ENCODE measurements at regions not wholly inside any gene's neighbourhood (a gene's known extent, or its start where the extent isn't known, plus 50 kb on each side); places are given as distances from the start of the nearest gene placed in this dataset.
"Not testable (repeated sequence)": the region's sequence is repeated elsewhere in the genome, so short reads cannot be mapped to it uniquely, and the experiment has no call there.

- TF ChIP-seq JUND (IDR thresholded peaks at IDR 0.05; ENCODE audit: low read depth) = no peak
- in situ Hi-C loops (cut with HindIII; ENCODE audit: low pct_unique_long_range_greater_than_20kb, low sequenced_read_pairs) = no loop called here
- DNase-seq (ENCODE audit: low read depth in 1 of 2, low spot score in 1 of 2) = no peak
These were observed 101.9 kb upstream of the GALNT15 start for GRCh38 chr3:16072420-16073110.

- no peak for TF ChIP-seq JUND (IDR thresholded peaks at IDR 0.05; ENCODE audit: low read depth)
- DNase-seq (ENCODE audit: low read depth in 1 of 2, low spot score in 1 of 2) = no peak
- in situ Hi-C loops (cut with HindIII; ENCODE audit: low pct_unique_long_range_greater_than_20kb, low sequenced_read_pairs) = no loop called here
These were observed 101.3 kb upstream of the GALNT15 start for GRCh38 chr3:16073203-16073602.

- in situ Hi-C loops (cut with HindIII; ENCODE audit: low pct_unique_long_range_greater_than_20kb, low sequenced_read_pairs); DNase-seq (ENCODE audit: low read depth in 1 of 2, low spot score in 1 of 2): not testable (repeated sequence)
These were observed 100.3 kb upstream of the GALNT15 start for GRCh38 chr3:16073990-16074671.

- in situ Hi-C loops (cut with HindIII; ENCODE audit: low pct_unique_long_range_greater_than_20kb, low sequenced_read_pairs) = no loop called here
- DNase-seq (ENCODE audit: low read depth in 1 of 2, low spot score in 1 of 2) = no peak
- no peak for TF ChIP-seq JUND (IDR thresholded peaks at IDR 0.05; ENCODE audit: low read depth)
These were observed 98.8 kb upstream of the GALNT15 start for GRCh38 chr3:16075647-16076046.

GRCh38 chr3:16076564-16076963 lies 97.9 kb upstream of the GALNT15 start:
- in situ Hi-C loops (cut with HindIII; ENCODE audit: low pct_unique_long_range_greater_than_20kb, low sequenced_read_pairs) = no loop called here
- no peak for DNase-seq (ENCODE audit: low read depth in 1 of 2, low spot score in 1 of 2)

GRCh38 chr3:16077146-16077545 lies 97.3 kb upstream of the GALNT15 start:
- DNase-seq (ENCODE audit: low read depth in 1 of 2, low spot score in 1 of 2); in situ Hi-C loops (cut with HindIII; ENCODE audit: low pct_unique_long_range_greater_than_20kb, low sequenced_read_pairs): not testable (repeated sequence)

More at GRCh38 chr3:16076564-16076963, 97.9 kb upstream of the GALNT15 start:
- TF ChIP-seq JUND (IDR thresholded peaks at IDR 0.05; ENCODE audit: low read depth) = no peak

- DNase-seq (ENCODE audit: low read depth in 1 of 2, low spot score in 1 of 2); in situ Hi-C loops (cut with HindIII; ENCODE audit: low pct_unique_long_range_greater_than_20kb, low sequenced_read_pairs): not testable (repeated sequence)
These were observed 96.8 kb upstream of the GALNT15 start for GRCh38 chr3:16077681-16078080.

- TF ChIP-seq JUND (IDR thresholded peaks at IDR 0.05; ENCODE audit: low read depth) = no peak
- in situ Hi-C loops (cut with HindIII; ENCODE audit: low pct_unique_long_range_greater_than_20kb, low sequenced_read_pairs) = no loop called here
- no peak for DNase-seq (ENCODE audit: low read depth in 1 of 2, low spot score in 1 of 2)
These were observed 95.0 kb upstream of the GALNT15 start for GRCh38 chr3:16079519-16079918.

- DNase-seq (ENCODE audit: low read depth in 1 of 2, low spot score in 1 of 2) = no peak
- in situ Hi-C loops (cut with HindIII; ENCODE audit: low pct_unique_long_range_greater_than_20kb, low sequenced_read_pairs) = no loop called here
- TF ChIP-seq JUND (IDR thresholded peaks at IDR 0.05; ENCODE audit: low read depth) = no peak
These were observed 92.8 kb upstream of the GALNT15 start for GRCh38 chr3:16081661-16082060.

GRCh38 chr3:16084887-16085286 lies 89.6 kb upstream of the GALNT15 start:
- no peak for DNase-seq (ENCODE audit: low read depth in 1 of 2, low spot score in 1 of 2)
- no peak for TF ChIP-seq JUND (IDR thresholded peaks at IDR 0.05; ENCODE audit: low read depth)
- in situ Hi-C loops (cut with HindIII; ENCODE audit: low pct_unique_long_range_greater_than_20kb, low sequenced_read_pairs) = no loop called here

GRCh38 chr3:16085410-16085809 lies 89.1 kb upstream of the GALNT15 start:
- no peak for TF ChIP-seq JUND (IDR thresholded peaks at IDR 0.05; ENCODE audit: low read depth)
- no peak for DNase-seq (ENCODE audit: low read depth in 1 of 2, low spot score in 1 of 2)
- in situ Hi-C loops (cut with HindIII; ENCODE audit: low pct_unique_long_range_greater_than_20kb, low sequenced_read_pairs) = no loop called here

- in situ Hi-C loops (cut with HindIII; ENCODE audit: low pct_unique_long_range_greater_than_20kb, low sequenced_read_pairs) = no loop called here
- DNase-seq (ENCODE audit: low read depth in 1 of 2, low spot score in 1 of 2) = no peak
- no peak for TF ChIP-seq JUND (IDR thresholded peaks at IDR 0.05; ENCODE audit: low read depth)
These were observed 88.4 kb upstream of the GALNT15 start for GRCh38 chr3:16085884-16086608.

- TF ChIP-seq JUND (IDR thresholded peaks at IDR 0.05; ENCODE audit: low read depth) = no peak
- in situ Hi-C loops (cut with HindIII; ENCODE audit: low pct_unique_long_range_greater_than_20kb, low sequenced_read_pairs) = no loop called here
These were observed 87.8 kb upstream of the GALNT15 start for GRCh38 chr3:16086690-16087089.

More at GRCh38 chr3:16086690-16087089, 87.8 kb upstream of the GALNT15 start:
- DNase-seq (ENCODE audit: low read depth in 1 of 2, low spot score in 1 of 2) = no peak
